Stimulated activated CD8-positive, alpha-beta memory T cell treated with anti-CD3 and anti-CD28 coated beads, Interleukin-15, amount 100 ng/mL, for 48 hours (primary cell): ENCODE measurements at regions not wholly inside any gene's neighbourhood (a gene's known extent, or its start where the extent isn't known, plus 50 kb on each side); places are given as distances from the start of the nearest gene placed in this dataset.

Source experiments
- DNase-seq, 2 donors: peaks; one replicate each; pipeline ENCODE4 v3.0.0-alpha.2; 2020; ENCODE audit warnings: low read depth in 2 of 2

GRCh38 chr1:30419831-30420230, 303.6 kb downstream of the MATN1 start:
- no peak for DNase-seq

GRCh38 chr1:30418939-30419720, 304.3 kb downstream of the MATN1 start:
- DNase-seq = no peak

- DNase-seq = no peak
Measured at GRCh38 chr1:30418061-30418938, 305.1 kb downstream of the MATN1 start.

- DNase-seq = no peak
Measured at GRCh38 chr1:30417701-30418046, 305.7 kb downstream of the MATN1 start.

GRCh38 chr1:30417001-30417700, 306.2 kb downstream of the MATN1 start:
- no peak for DNase-seq

- no peak for DNase-seq
Measured at GRCh38 chr1:30416221-30416820, 307.1 kb downstream of the MATN1 start.

- DNase-seq = no peak
Measured at GRCh38 chr1:30415171-30415940, 308.0 kb downstream of the MATN1 start.

GRCh38 chr1:30414851-30415165, 308.6 kb downstream of the MATN1 start:
- no peak for DNase-seq

GRCh38 chr1:30414086-30414850, 309.1 kb downstream of the MATN1 start:
- no peak for DNase-seq

GRCh38 chr1:30413606-30414005, 309.8 kb downstream of the MATN1 start:
- DNase-seq = no peak

- no peak for DNase-seq
Measured at GRCh38 chr1:30413111-30413440, 310.3 kb downstream of the MATN1 start.

- no peak for DNase-seq
Measured at GRCh38 chr1:30412241-30413110, 310.9 kb downstream of the MATN1 start.

GRCh38 chr1:30411206-30411605, 312.2 kb downstream of the MATN1 start:
- no peak for DNase-seq

GRCh38 chr1:30410153-30410851, 313.1 kb downstream of the MATN1 start:
- DNase-seq = no peak

GRCh38 chr1:30409476-30410152, 313.8 kb downstream of the MATN1 start:
- no peak for DNase-seq

GRCh38 chr1:30407865-30408580, 315.4 kb downstream of the MATN1 start:
- DNase-seq = no peak

- DNase-seq = no peak
Measured at GRCh38 chr1:30406996-30407864, 316.2 kb downstream of the MATN1 start.
